Left colon (tissue), 2 donors: ENCODE measurements at regions not wholly inside any gene's neighbourhood (a gene's known extent, or its start where the extent isn't known, plus 50 kb on each side); places are given as distances from the start of the nearest gene placed in this dataset.
"Not testable (repeated sequence)": the region's sequence is repeated elsewhere in the genome, so short reads cannot be mapped to it uniquely, and the experiment has no call there.

Experiments used
- ATAC-seq: fragments of 200-7000 bp; cut with Tn5 transposase; one replicate; pipeline ENCODE4 v1.9.1; 2020; ENCODE audit warnings: mild to moderate bottlenecking, moderate library complexity
- DNase-seq, 2 donors: peaks; one replicate each; pipeline ENCODE4 v3.0.0-alpha.2; 2020
- intact Hi-C, 2 donors: fragments of 100-400 bp; cut with DNase I in 1 of 2; cut with micrococcal nuclease in 1 of 2; formaldehyde crosslinking; loops; one replicate each; pipeline versions ENCODE4 v1.11.2 to v1.14.0; 2022; cut with DNase I, micrococcal nuclease
- donor health status: DM: no; HTN: no; CAD: no.
- donor health status: DM: yes; HTN: yes; CAD: no.

DNA sequence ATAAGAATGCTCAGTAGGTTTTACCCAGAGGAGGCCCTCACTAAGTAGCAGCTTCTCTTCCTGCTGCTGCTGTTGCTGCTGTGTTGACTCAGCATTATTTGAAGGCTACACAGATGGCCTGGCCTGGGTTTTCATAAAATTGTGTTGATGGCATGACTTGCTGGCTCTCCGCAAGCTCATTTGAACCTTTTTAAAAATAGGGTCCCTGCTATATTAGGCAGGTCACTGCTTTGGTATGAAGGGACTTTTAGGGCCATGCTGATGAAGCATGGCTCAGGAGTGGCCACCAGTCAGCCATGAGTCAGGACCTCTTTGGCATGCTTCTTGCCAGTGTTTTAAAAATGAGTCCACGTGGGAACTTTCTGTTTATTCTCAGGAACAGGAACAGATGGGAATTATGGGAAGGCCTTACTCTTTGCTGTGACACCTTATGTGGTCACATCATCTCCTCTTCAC is 128.7 kb downstream of the MID1IP1 start:
- intact Hi-C loops: no loop called here
- DNase-seq (no peak), ATAC-seq (no peak)

DNA sequence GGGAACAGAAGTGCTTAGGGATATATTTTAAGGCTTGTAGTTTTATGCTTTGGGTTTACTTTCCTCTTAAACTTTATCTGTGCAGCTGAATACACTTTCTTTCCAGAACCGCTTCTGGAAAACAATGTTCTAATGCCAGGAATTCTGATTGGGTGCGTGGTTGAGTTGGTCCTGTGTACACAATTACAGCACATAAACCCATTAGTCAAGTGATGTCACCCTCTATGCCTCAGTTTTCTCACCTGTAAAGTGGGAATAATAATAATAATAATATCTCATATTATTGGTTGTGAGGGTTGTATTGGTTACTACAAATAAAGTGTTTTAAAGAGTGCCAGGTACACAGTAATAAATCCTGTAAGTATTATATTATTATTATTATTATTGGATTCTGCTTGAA is 129.2 kb downstream of the MID1IP1 start:
- ATAC-seq (no peak), DNase-seq (no peak)
- intact Hi-C loops: no loop called here

DNA sequence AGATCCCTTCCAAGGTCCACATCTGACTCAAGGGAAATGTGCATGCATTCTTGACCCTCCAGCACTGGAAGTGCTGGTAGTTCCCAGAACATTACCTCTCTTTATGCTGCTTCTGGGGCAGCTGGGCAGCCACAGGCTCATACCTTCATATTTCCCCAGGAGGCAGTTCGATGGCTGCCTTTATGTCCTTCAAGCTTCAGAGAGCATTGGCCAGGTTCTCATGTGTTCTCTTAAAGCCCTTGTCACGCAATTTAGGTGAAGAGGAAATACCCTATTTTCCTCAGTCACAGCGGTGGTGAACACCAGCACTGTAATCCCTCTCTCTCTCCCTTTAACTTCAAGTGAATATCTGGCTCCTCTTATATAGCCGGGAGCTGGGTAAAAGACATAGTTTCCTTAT is 134.3 kb downstream of the MID1IP1 start:
- DNase-seq (no peak), ATAC-seq (no peak)
- intact Hi-C loops: no loop called here

- ATAC-seq (no peak), DNase-seq (no peak)
- intact Hi-C loops: no loop called here
Observed at GRCh38 chrX:38937400-38937799, 136.1 kb downstream of the MID1IP1 start.

DNA sequence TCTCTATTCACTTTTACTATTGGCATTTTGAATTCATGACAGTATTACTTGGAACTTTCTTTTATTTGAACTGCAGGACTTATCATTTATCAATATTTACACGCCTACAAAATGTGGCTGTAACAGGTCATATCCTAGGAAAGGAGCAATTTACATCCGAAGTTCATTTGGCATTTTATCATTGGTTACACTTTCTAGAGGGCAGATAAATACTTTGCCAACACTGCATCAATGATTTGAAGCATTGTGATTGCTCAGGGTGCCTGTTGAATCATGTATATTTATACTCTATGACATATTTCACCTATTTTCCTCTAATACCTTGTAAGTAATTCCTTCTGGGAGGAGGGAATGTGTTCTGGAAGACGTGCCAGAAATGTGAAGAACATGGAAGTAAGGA is 136.7 kb downstream of the MID1IP1 start:
- intact Hi-C loops: no loop called here
- ATAC-seq: peak; percentile 45
- DNase-seq: no peak

DNA sequence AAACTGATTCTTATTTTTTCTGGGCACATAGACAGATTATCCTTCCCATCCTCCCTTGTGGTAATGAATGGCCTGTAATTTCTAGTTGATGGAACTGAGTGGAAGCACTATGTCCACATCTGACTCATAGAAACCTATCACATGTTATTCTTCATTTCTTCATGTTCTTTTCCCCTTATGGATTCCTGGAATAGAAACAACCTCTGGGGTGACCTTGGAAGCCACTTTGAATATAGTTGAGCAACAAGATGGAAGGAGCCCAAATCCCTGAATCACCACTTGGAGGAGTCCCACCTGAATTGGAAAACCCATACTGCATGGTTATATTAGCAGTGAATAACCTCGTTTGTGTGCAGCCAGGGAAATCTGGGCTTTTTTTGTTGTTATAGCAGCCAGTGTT is 137.8 kb downstream of the MID1IP1 start:
- DNase-seq (no peak), ATAC-seq (no peak)
- intact Hi-C loops: no loop called here

GRCh38 chrX:38940547-38940946 is 139.3 kb downstream of the MID1IP1 start:
- intact Hi-C loops: no loop called here
- ATAC-seq (no peak), DNase-seq (no peak)

DNA sequence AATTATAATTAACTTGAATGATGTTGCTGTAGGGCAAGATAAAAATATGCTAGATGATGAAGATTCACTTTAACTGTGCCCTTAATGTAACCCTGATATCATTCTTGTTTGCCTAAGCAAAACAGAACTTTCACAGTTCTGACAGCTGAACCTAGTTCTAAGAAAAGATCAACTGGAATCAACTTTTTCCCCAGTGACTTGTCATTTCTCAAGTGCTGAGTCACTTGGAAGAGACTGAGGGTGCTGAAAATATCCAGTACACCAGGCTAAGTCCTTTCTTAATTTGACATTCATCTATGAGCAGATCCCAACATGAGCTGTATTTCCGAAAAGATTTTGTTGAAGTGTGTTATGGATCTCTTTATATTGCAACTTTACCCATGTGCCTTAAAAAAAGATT is 140.4 kb downstream of the MID1IP1 start:
- intact Hi-C loops: no loop called here
- DNase-seq: no peak
- ATAC-seq: no peak

- DNase-seq (no peak), ATAC-seq (no peak)
- intact Hi-C loops: no loop called here
Observed at GRCh38 chrX:38943120-38943519, 141.9 kb downstream of the MID1IP1 start.

DNA sequence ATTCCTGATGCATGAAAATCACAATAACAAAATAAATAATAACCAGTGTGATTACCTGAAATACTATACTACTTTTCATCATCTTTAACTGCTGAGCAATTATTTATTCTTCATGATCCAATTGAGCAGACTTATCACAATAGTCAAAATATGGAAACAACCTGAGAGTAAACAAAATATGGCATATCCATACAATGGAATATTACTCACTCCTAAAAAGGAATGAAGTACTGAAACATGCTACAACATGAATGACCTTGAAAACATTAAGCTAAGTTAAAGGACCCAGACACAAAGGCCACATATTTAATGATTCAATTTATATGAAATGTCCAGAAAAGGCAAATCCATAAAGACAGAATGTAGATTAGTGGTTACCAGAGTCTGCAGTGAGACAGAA is 146.8 kb downstream of the MID1IP1 start:
- no peak for DNase-seq
- no peak for ATAC-seq
- intact Hi-C loops: no loop called here

DNA sequence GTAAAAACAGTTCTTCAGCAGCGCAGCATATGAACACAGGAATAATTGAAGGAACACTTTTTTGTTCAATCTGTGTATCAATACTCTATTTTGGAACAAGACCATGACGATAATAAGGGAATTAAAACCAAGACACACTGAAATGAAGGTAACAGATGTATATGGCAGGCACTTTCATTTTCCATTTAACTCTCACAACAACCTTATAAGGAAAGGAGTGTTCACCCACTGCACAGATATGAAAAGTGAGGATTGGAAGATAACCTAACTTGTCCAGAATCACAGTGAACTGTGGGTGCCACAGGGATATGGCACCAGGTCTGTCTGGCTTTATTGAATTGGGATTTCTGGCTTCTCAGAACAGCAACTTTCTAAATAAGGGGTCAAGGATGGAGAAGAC is 153.3 kb downstream of the MID1IP1 start:
- no peak for ATAC-seq
- intact Hi-C loops: no loop called here

GRCh38 chrX:38959736-38960135 is 158.5 kb downstream of the MID1IP1 start:
- DNase-seq: no peak
- intact Hi-C loops: no loop called here
- no peak for ATAC-seq

More for the DNA sequence above, 153.3 kb downstream of the MID1IP1 start:
- DNase-seq: no peak

GRCh38 chrX:38960137-38960536 is 158.9 kb downstream of the MID1IP1 start:
- DNase-seq: no peak
- intact Hi-C loops: no loop called here
- no peak for ATAC-seq

DNA sequence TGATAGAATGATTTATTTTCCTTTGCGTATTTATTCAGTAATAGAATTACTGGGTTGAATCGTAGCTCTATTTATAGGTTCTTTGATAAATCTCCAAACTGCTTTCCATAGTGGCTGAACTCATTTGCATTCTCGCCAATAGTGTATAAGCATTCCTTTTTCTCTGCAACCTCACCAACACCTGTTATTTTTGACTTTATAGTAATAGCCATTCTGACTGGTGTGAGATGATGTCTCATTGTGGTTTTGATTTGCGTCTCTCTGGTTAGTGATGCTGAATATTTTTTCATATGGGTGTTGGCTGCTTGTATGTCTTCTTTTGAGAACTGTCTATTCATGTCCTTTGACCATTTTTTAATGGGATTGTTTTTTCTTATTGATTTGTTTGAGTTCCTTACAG is 160.7 kb downstream of the MID1IP1 start:
- intact Hi-C loops: no loop called here
- DNase-seq (no peak), ATAC-seq (no peak)

DNA sequence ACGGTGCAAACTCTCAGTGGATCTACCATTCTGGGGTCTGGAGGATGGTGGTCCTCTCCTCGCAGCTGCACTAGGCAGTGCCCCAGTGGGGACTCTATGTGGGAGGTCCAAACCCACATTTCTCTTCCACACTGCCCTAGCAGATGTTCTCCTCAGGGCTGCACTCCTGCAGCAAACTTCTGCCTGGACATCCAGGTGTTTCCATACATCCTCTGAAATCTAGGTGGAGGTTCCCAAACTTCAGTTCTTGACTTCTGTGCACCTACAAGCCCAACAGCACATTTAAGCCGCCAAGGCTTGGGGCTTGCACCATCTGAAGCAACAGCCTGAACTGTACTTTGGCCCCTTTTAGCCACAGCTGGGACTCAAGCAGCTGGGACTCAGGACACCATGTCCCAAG is 162.0 kb downstream of the MID1IP1 start:
- ATAC-seq, DNase-seq, intact Hi-C loops: not testable (repeated sequence)

GRCh38 chrX:38965888-38966287 is 164.6 kb downstream of the MID1IP1 start:
- intact Hi-C loops: no loop called here
- DNase-seq: no peak
- ATAC-seq: no peak

DNA sequence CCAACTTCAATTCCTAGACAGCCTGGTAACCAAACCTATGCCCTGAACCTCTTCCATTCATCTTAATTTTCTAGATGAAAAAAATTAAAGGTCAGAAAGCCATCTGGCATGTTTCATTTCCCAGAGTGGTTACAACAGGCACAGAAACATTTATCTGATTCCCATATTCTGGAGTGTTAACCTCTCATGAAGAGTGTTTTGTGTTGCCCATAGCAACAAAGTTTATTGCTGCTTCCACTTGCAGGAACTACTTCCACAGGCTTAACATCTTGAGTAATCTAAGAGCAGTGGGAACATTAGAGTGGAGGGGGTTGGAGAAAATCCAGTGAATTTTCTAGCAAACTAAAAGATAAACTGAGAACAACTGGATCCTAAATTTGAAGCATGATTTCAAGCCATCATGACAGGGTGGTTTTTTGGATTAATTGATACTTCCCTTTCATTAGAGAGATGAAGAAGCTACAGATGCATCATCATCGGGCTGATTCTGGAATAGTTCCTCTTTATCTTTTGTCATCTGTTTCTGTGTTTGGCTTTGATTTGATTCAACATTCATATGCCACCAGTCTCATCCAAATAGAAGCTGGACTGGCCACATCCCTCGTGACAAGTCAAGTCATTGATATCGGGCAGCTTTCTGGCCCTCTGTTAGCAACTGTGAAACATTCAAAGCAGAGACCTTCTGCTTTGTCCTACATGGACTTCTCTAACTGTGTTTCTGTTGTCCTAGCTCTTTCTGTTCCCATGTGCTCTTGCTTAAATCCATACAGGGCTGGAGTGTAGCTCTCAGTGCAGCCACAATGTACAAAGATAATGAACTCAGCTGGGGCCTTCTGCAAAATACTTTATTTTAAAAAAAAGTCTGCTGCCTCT is 167.3 kb downstream of the MID1IP1 start:
- intact Hi-C loops: no loop called here
- no peak for ATAC-seq
- no peak for DNase-seq

DNA sequence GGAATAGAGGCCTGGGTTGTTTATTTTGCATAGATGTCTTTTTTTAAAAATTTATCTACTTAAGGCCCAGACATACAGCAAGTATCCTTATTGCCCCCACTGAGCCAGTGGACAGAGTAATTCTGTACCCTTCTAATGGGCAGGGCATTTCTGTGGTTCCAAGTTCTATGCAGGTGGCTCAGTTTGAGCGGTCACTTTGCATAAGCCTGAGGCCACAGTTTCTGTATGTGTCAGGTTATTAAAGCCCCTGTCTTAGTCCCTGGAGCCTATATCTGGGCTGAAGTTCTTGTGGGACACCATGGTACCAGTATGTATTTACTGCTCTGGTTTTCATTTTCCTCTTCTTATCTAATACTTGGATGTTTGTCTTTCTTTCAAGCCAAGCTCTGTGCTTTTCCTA is 168.8 kb downstream of the MID1IP1 start:
- ATAC-seq (no peak), DNase-seq (no peak)
- intact Hi-C loops: no loop called here

- DNase-seq (no peak), ATAC-seq (no peak)
- intact Hi-C loops: no loop called here
Observed at GRCh38 chrX:38970845-38971244, 169.6 kb downstream of the MID1IP1 start.

GRCh38 chrX:38973322-38973721 is 172.1 kb downstream of the MID1IP1 start:
- ATAC-seq: no peak
- intact Hi-C loops: no loop called here
- no peak for DNase-seq

DNA sequence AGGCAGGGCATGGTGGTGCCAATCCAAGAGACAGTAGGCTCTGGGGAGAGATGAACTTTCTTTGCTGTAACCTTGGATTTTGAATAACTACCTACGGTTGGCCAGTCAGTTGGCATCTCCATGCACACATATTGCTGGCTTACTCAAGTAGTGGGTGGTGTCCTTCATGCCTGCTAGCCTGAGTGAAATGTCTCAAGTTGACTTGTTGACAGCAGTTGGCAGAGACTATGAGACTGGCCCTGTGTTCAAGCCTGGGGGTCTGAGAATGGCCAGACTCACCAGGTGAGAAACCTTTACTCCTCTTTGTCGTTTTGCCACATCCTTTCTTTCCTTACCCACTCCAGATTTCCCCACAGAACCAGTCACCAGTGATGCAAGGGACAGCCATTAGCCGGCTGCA is 173.3 kb downstream of the MID1IP1 start:
- intact Hi-C loops: no loop called here
- ATAC-seq: no peak

More for the DNA sequence above, 173.3 kb downstream of the MID1IP1 start:
- no peak for DNase-seq
